ENCODE measurements at regions not wholly inside any gene's neighbourhood (a gene's known extent, or its start where the extent isn't known, plus 50 kb on each side); places are given as distances from the start of the nearest gene placed in this dataset.
"Not testable (repeated sequence)": the region's sequence is repeated elsewhere in the genome, so short reads cannot be mapped to it uniquely, and the experiment has no call there.

DNA sequence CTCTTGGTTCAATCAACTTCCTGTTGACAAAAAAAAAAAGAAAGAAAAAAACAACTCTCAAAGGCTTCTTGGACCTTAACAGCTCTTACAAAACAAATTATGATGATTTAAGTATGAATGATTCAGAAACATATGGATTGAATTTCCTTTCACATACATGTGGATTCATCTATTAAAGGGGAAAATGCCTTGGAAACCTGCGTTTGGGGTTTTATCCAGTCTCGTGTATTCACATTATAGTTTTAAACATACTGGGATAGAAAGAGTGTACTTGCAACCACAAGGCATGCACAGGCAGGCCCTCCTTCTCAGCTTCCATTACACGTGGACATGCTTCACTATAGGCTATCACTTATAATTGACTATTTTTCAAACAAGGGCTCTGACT lies 286.7 kb downstream of the INHBA start:
- H3K27ac ChIP-seq (ENCODE audit: low read depth, low read length), result no peak overlapping the region
- no peaks in the 10 kb centered on the region for H3K36me3 ChIP-seq (ENCODE audit: control insufficient read depth in 1 of 2, insufficient read depth in 2 of 2, low read length in 2 of 2)
- no peaks in the 10 kb centered on the region for H3K27me3 ChIP-seq (ENCODE audit: control insufficient read depth in 1 of 2, insufficient read depth in 2 of 2, low read length in 2 of 2)
- H3K9me3 ChIP-seq (ENCODE audit: control insufficient read depth in 1 of 2, low read length in 2 of 2), result no peaks in the 10 kb centered on the region
- H3K4me3 ChIP-seq (ENCODE audit: low read depth in 1 of 2, low read length in 2 of 2), result no peak overlapping the region
- no peaks in the 10 kb centered on the region for H3K4me1 ChIP-seq (ENCODE audit: control insufficient read depth in 1 of 2, insufficient read depth in 2 of 2, low read length in 2 of 2)
- H3K9ac ChIP-seq (ENCODE audit: low read depth in 1 of 2, low read length in 2 of 2), result no peak overlapping the region

- H3K27ac ChIP-seq (ENCODE audit: low read depth, low read length), result no peak overlapping the region
These were observed 287.3 kb downstream of the INHBA start for GRCh38 chr7:41415471-41416207.

GRCh38 chr7:41415051-41415450 lies 287.8 kb downstream of the INHBA start:
- Histone ChIP-seq H3K36me3 (ENCODE audit: control insufficient read depth in 1 of 2, insufficient read depth in 2 of 2, low read length in 2 of 2) (no peaks in the 10 kb centered on the region), H3K27me3 (ENCODE audit: control insufficient read depth in 1 of 2, insufficient read depth in 2 of 2, low read length in 2 of 2) (no peaks in the 10 kb centered on the region), H3K4me1 (ENCODE audit: control insufficient read depth in 1 of 2, insufficient read depth in 2 of 2, low read length in 2 of 2) (no peaks in the 10 kb centered on the region), H3K4me3 (ENCODE audit: low read depth in 1 of 2, low read length in 2 of 2) (no peak overlapping the region), H3K27ac (ENCODE audit: low read depth, low read length) (no peak overlapping the region), H3K9ac (ENCODE audit: low read depth in 1 of 2, low read length in 2 of 2) (no peak overlapping the region), H3K9me3 (ENCODE audit: control insufficient read depth in 1 of 2, low read length in 2 of 2) (no peaks in the 10 kb centered on the region)

More at GRCh38 chr7:41415471-41416207, 287.3 kb downstream of the INHBA start:
- no peaks in the 10 kb centered on the region for H3K36me3 ChIP-seq (ENCODE audit: control insufficient read depth in 1 of 2, insufficient read depth in 2 of 2, low read length in 2 of 2)
- H3K4me3 ChIP-seq (ENCODE audit: low read depth in 1 of 2, low read length in 2 of 2), result no peak overlapping the region
- H3K9ac ChIP-seq (ENCODE audit: low read depth in 1 of 2, low read length in 2 of 2), result no peak overlapping the region
- H3K4me1 ChIP-seq (ENCODE audit: control insufficient read depth in 1 of 2, insufficient read depth in 2 of 2, low read length in 2 of 2), result no peaks in the 10 kb centered on the region
- H3K27me3 ChIP-seq (ENCODE audit: control insufficient read depth in 1 of 2, insufficient read depth in 2 of 2, low read length in 2 of 2), result no peaks in the 10 kb centered on the region
- no peaks in the 10 kb centered on the region for H3K9me3 ChIP-seq (ENCODE audit: control insufficient read depth in 1 of 2, low read length in 2 of 2)

GRCh38 chr7:41404375-41405074 lies 298.4 kb downstream of the INHBA start:
- Histone ChIP-seq H3K27me3 (ENCODE audit: control insufficient read depth in 1 of 2, insufficient read depth in 2 of 2, low read length in 2 of 2) (no peaks in the 10 kb centered on the region), H3K9ac (ENCODE audit: low read depth in 1 of 2, low read length in 2 of 2) (no peak overlapping the region), H3K4me3 (ENCODE audit: low read depth in 1 of 2, low read length in 2 of 2) (no peak overlapping the region), H3K36me3 (ENCODE audit: control insufficient read depth in 1 of 2, insufficient read depth in 2 of 2, low read length in 2 of 2) (no peaks in the 10 kb centered on the region), H3K4me1 (ENCODE audit: control insufficient read depth in 1 of 2, insufficient read depth in 2 of 2, low read length in 2 of 2) (no peaks in the 10 kb centered on the region), H3K9me3 (ENCODE audit: control insufficient read depth in 1 of 2, low read length in 2 of 2) (peaks cover 0 to 8% of the 10 kb centered on the region in 2 donors), H3K27ac (ENCODE audit: low read depth, low read length) (no peak overlapping the region)

- no peaks in the 10 kb centered on the region for H3K27me3 ChIP-seq (ENCODE audit: control insufficient read depth in 1 of 2, insufficient read depth in 2 of 2, low read length in 2 of 2)
- H3K4me1 ChIP-seq (ENCODE audit: control insufficient read depth in 1 of 2, insufficient read depth in 2 of 2, low read length in 2 of 2), result no peaks in the 10 kb centered on the region
- H3K4me3 ChIP-seq (ENCODE audit: low read depth in 1 of 2, low read length in 2 of 2), result no peak overlapping the region
- no peaks in the 10 kb centered on the region for H3K36me3 ChIP-seq (ENCODE audit: control insufficient read depth in 1 of 2, insufficient read depth in 2 of 2, low read length in 2 of 2)
- peaks cover 0 to 8% of the 10 kb centered on the region in 2 donors for H3K9me3 ChIP-seq (ENCODE audit: control insufficient read depth in 1 of 2, low read length in 2 of 2)
- H3K27ac ChIP-seq (ENCODE audit: low read depth, low read length), result no peak overlapping the region
- no peak overlapping the region for H3K9ac ChIP-seq (ENCODE audit: low read depth in 1 of 2, low read length in 2 of 2)
These were observed 299.6 kb downstream of the INHBA start for GRCh38 chr7:41403291-41403690.

DNA sequence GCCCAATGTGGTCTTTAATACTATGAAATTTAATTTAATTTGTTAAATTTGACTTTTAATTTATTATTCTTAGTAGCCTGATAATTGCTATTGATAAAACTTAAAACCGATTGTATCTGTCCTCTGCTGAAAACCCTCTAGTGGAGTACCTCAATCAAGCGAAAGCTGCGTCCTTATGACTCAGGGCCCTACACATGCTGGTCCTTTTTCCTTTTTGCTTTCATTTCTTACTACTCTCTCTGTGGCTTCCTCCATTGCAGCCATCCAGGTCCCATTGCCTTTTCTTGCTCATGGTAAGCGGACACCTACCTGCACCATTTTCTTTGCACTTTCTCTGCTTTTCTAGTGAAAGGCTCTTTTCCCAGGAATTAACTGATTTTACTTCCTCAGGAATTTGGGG lies 301.1 kb downstream of the INHBA start:
- H3K4me3 ChIP-seq (ENCODE audit: low read depth in 1 of 2, low read length in 2 of 2), result no peak overlapping the region
- H3K9me3 ChIP-seq (ENCODE audit: control insufficient read depth in 1 of 2, low read length in 2 of 2), result peaks cover 0 to 8% of the 10 kb centered on the region in 2 donors
- H3K36me3 ChIP-seq (ENCODE audit: control insufficient read depth in 1 of 2, insufficient read depth in 2 of 2, low read length in 2 of 2), result no peaks in the 10 kb centered on the region
- no peak overlapping the region for H3K9ac ChIP-seq (ENCODE audit: low read depth in 1 of 2, low read length in 2 of 2)
- H3K27ac ChIP-seq (ENCODE audit: low read depth, low read length), result no peak overlapping the region
- no peaks in the 10 kb centered on the region for H3K4me1 ChIP-seq (ENCODE audit: control insufficient read depth in 1 of 2, insufficient read depth in 2 of 2, low read length in 2 of 2)
- no peaks in the 10 kb centered on the region for H3K27me3 ChIP-seq (ENCODE audit: control insufficient read depth in 1 of 2, insufficient read depth in 2 of 2, low read length in 2 of 2)

- Histone ChIP-seq H3K36me3 (ENCODE audit: control insufficient read depth in 1 of 2, insufficient read depth in 2 of 2, low read length in 2 of 2) (no peaks in the 10 kb centered on the region), H3K4me1 (ENCODE audit: control insufficient read depth in 1 of 2, insufficient read depth in 2 of 2, low read length in 2 of 2) (no peaks in the 10 kb centered on the region), H3K9me3 (ENCODE audit: control insufficient read depth in 1 of 2, low read length in 2 of 2) (peaks cover 0 to 8% of the 10 kb centered on the region in 2 donors), H3K27me3 (ENCODE audit: control insufficient read depth in 1 of 2, insufficient read depth in 2 of 2, low read length in 2 of 2) (no peaks in the 10 kb centered on the region), H3K4me3 (ENCODE audit: low read depth in 1 of 2, low read length in 2 of 2) (no peak overlapping the region), H3K27ac (ENCODE audit: low read depth, low read length) (no peak overlapping the region), H3K9ac (ENCODE audit: low read depth in 1 of 2, low read length in 2 of 2) (no peak overlapping the region)
These were observed 303.7 kb downstream of the INHBA start for GRCh38 chr7:41399171-41399570.

DNA sequence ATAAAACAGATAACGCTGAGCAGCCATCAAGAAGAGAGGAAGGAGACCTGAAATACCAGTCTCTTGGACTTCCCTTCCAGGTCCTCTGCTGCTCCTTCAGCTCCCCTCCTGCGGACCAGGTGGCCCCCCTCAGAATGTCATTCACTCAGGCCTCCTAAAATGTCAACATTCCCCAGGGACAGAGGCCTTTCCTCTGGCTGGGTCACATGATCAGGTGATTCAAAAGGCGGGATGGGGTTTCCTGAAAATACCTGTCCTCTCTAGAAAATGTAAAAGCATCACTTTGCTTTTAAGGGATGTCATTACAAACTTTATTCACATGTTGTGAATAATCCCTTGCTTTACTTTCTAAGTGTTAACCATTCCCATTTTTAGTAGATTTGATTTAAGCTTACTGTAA lies 311.1 kb downstream of the INHBA start:
- Histone ChIP-seq H3K27ac (ENCODE audit: low read depth, low read length) (no peak overlapping the region), H3K27me3 (ENCODE audit: control insufficient read depth in 1 of 2, insufficient read depth in 2 of 2, low read length in 2 of 2) (no peaks in the 10 kb centered on the region), H3K9me3 (ENCODE audit: control insufficient read depth in 1 of 2, low read length in 2 of 2) (no peaks in the 10 kb centered on the region)

GRCh38 chr7:41388933-41389332 lies 314.0 kb downstream of the INHBA start:
- not testable (repeated sequence) for H3K4me1 ChIP-seq (ENCODE audit: control insufficient read depth in 1 of 2, insufficient read depth in 2 of 2, low read length in 2 of 2); H3K9me3 ChIP-seq (ENCODE audit: control insufficient read depth in 1 of 2, low read length in 2 of 2); H3K4me3 ChIP-seq (ENCODE audit: low read depth in 1 of 2, low read length in 2 of 2); H3K27me3 ChIP-seq (ENCODE audit: control insufficient read depth in 1 of 2, insufficient read depth in 2 of 2, low read length in 2 of 2); H3K9ac ChIP-seq (ENCODE audit: low read depth in 1 of 2, low read length in 2 of 2); H3K36me3 ChIP-seq (ENCODE audit: control insufficient read depth in 1 of 2, insufficient read depth in 2 of 2, low read length in 2 of 2); H3K27ac ChIP-seq (ENCODE audit: low read depth, low read length)

More for the DNA sequence above, 311.1 kb downstream of the INHBA start:
- Histone ChIP-seq H3K36me3 (ENCODE audit: control insufficient read depth in 1 of 2, insufficient read depth in 2 of 2, low read length in 2 of 2) (no peaks in the 10 kb centered on the region), H3K4me1 (ENCODE audit: control insufficient read depth in 1 of 2, insufficient read depth in 2 of 2, low read length in 2 of 2) (no peaks in the 10 kb centered on the region), H3K9ac (ENCODE audit: low read depth in 1 of 2, low read length in 2 of 2) (no peak overlapping the region), H3K4me3 (ENCODE audit: low read depth in 1 of 2, low read length in 2 of 2) (no peak overlapping the region)

- H3K9me3 ChIP-seq (ENCODE audit: control insufficient read depth in 1 of 2, low read length in 2 of 2), result no peaks in the 10 kb centered on the region
- no peaks in the 10 kb centered on the region for H3K36me3 ChIP-seq (ENCODE audit: control insufficient read depth in 1 of 2, insufficient read depth in 2 of 2, low read length in 2 of 2)
- H3K4me1 ChIP-seq (ENCODE audit: control insufficient read depth in 1 of 2, insufficient read depth in 2 of 2, low read length in 2 of 2), result no peaks in the 10 kb centered on the region
- no peak overlapping the region for H3K4me3 ChIP-seq (ENCODE audit: low read depth in 1 of 2, low read length in 2 of 2)
- H3K27ac ChIP-seq (ENCODE audit: low read depth, low read length), result no peak overlapping the region
- no peaks in the 10 kb centered on the region for H3K27me3 ChIP-seq (ENCODE audit: control insufficient read depth in 1 of 2, insufficient read depth in 2 of 2, low read length in 2 of 2)
- H3K9ac ChIP-seq (ENCODE audit: low read depth in 1 of 2, low read length in 2 of 2), result no peak overlapping the region
These were observed 316.9 kb downstream of the INHBA start for GRCh38 chr7:41385996-41386395.

Measured in duodenal mucosa (tissue), 2 donors.